Activated naive CD8-positive, alpha-beta T cell treated with anti-CD3 and anti-CD28 coated beads for 36 hours (primary cell): ENCODE measurements at regions not wholly inside any gene's neighbourhood (a gene's known extent, or its start where the extent isn't known, plus 50 kb on each side); places are given as distances from the start of the nearest gene placed in this dataset.

Source experiments
- DNase-seq: peaks from one replicate; pipeline ENCODE4 v3.0.0; 2021
- H3K27ac Mint-ChIP-seq: one replicate; pipeline ENCODE4 v1.8.0; 2022; ENCODE audit warnings: mild to moderate bottlenecking, moderate library complexity, mixed read lengths
- H3K27me3 Mint-ChIP-seq: one replicate; pipeline ENCODE4 v1.8.0; 2022; ENCODE audit warnings: mild to moderate bottlenecking, mixed read lengths
- H3K36me3 Mint-ChIP-seq: one replicate; pipeline ENCODE4 v1.8.0; 2021; ENCODE audit warnings: mild to moderate bottlenecking, mixed read lengths
- H3K4me1 Mint-ChIP-seq: one replicate; pipeline ENCODE4 v1.8.0; 2021; ENCODE audit warnings: mixed read lengths
- H3K4me3 Mint-ChIP-seq: one replicate; pipeline ENCODE4 v1.8.0; 2022; ENCODE audit warnings: mild to moderate bottlenecking, moderate library complexity, mixed read lengths
- H3K9me3 Mint-ChIP-seq: one replicate; pipeline ENCODE4 v1.8.0; 2022; ENCODE audit warnings: mixed read lengths

GRCh38 chr6:118761645-118762044, 110.3 kb upstream of the CEP85L start:
- Mint-ChIP-seq H3K9me3 (peaks cover 3% of the 10 kb centered on the region), H3K4me1 (peaks cover 34% of the 10 kb centered on the region), H3K36me3 (peaks cover 3% of the 10 kb centered on the region)

GRCh38 chr6:118758946-118759345, 107.6 kb upstream of the CEP85L start:
- H3K4me1 Mint-ChIP-seq = peaks cover 45% of the 10 kb centered on the region
- H3K27me3 Mint-ChIP-seq = no peaks in the 10 kb centered on the region
- peaks cover 3% of the 10 kb centered on the region for H3K9me3 Mint-ChIP-seq
- H3K27ac Mint-ChIP-seq = no peak overlapping the region
- DNase-seq = no peak
- H3K36me3 Mint-ChIP-seq = peaks cover 3% of the 10 kb centered on the region
- H3K4me3 Mint-ChIP-seq = no peak overlapping the region

More at GRCh38 chr6:118761645-118762044, 110.3 kb upstream of the CEP85L start:
- H3K27me3 Mint-ChIP-seq = no peaks in the 10 kb centered on the region
- no peak overlapping the region for H3K4me3 Mint-ChIP-seq
- DNase-seq = no peak
- no peak overlapping the region for H3K27ac Mint-ChIP-seq

- Mint-ChIP-seq H3K27me3 (no peaks in the 10 kb centered on the region), H3K36me3 (peaks cover 5% of the 10 kb centered on the region), H3K27ac (peak overlapping the region; percentile 93), H3K4me1 (peaks cover 43% of the 10 kb centered on the region), H3K4me3 (peak overlapping the region; percentile 50), H3K9me3 (peaks cover 8% of the 10 kb centered on the region)
- peak; percentile 51 for DNase-seq
These were observed 104.7 kb upstream of the CEP85L start for GRCh38 chr6:118755941-118756646.

GRCh38 chr6:118752803-118753202, 101.4 kb upstream of the CEP85L start:
- peaks cover 48% of the 10 kb centered on the region for H3K4me1 Mint-ChIP-seq
- H3K4me3 Mint-ChIP-seq = no peak overlapping the region
- peaks cover 6% of the 10 kb centered on the region for H3K36me3 Mint-ChIP-seq
- peaks cover 8% of the 10 kb centered on the region for H3K9me3 Mint-ChIP-seq
- DNase-seq = no peak
- no peaks in the 10 kb centered on the region for H3K27me3 Mint-ChIP-seq
- no peak overlapping the region for H3K27ac Mint-ChIP-seq

- peaks cover 5% of the 10 kb centered on the region for H3K9me3 Mint-ChIP-seq
- H3K4me3 Mint-ChIP-seq = no peak overlapping the region
- no peak for DNase-seq
- peaks cover 42% of the 10 kb centered on the region for H3K4me1 Mint-ChIP-seq
- no peaks in the 10 kb centered on the region for H3K27me3 Mint-ChIP-seq
- peaks cover 3% of the 10 kb centered on the region for H3K36me3 Mint-ChIP-seq
- H3K27ac Mint-ChIP-seq = no peak overlapping the region
These were observed 99.7 kb upstream of the CEP85L start for GRCh38 chr6:118751072-118751471.

- no peaks in the 10 kb centered on the region for H3K27me3 Mint-ChIP-seq
- peaks cover 5% of the 10 kb centered on the region for H3K9me3 Mint-ChIP-seq
- peaks cover 36% of the 10 kb centered on the region for H3K4me1 Mint-ChIP-seq
- H3K27ac Mint-ChIP-seq = no peak overlapping the region
- H3K4me3 Mint-ChIP-seq = no peak overlapping the region
- DNase-seq = no peak
- peaks cover 3% of the 10 kb centered on the region for H3K36me3 Mint-ChIP-seq
These were observed 98.8 kb upstream of the CEP85L start for GRCh38 chr6:118750143-118750542.

- DNase-seq = no peak
- H3K4me3 Mint-ChIP-seq = no peak overlapping the region
- H3K4me1 Mint-ChIP-seq = peaks cover 33% of the 10 kb centered on the region
- H3K9me3 Mint-ChIP-seq = peaks cover 5% of the 10 kb centered on the region
- H3K27me3 Mint-ChIP-seq = no peaks in the 10 kb centered on the region
- peak overlapping the region; percentile 53 for H3K27ac Mint-ChIP-seq
- H3K36me3 Mint-ChIP-seq = peaks cover 3% of the 10 kb centered on the region
These were observed 97.1 kb upstream of the CEP85L start for GRCh38 chr6:118748311-118749062.

- H3K36me3 Mint-ChIP-seq = peaks cover 3% of the 10 kb centered on the region
- DNase-seq = no peak
- H3K9me3 Mint-ChIP-seq = peaks cover 3% of the 10 kb centered on the region
- peaks cover 33% of the 10 kb centered on the region for H3K4me1 Mint-ChIP-seq
- H3K27ac Mint-ChIP-seq = no peak overlapping the region
- H3K27me3 Mint-ChIP-seq = no peaks in the 10 kb centered on the region
- no peak overlapping the region for H3K4me3 Mint-ChIP-seq
These were observed 95.4 kb upstream of the CEP85L start for GRCh38 chr6:118746825-118747174.

- Mint-ChIP-seq H3K4me1 (peaks cover 33% of the 10 kb centered on the region), H3K4me3 (no peak overlapping the region), H3K9me3 (peaks cover 2% of the 10 kb centered on the region), H3K27me3 (no peaks in the 10 kb centered on the region), H3K36me3 (peaks cover 3% of the 10 kb centered on the region), H3K27ac (no peak overlapping the region)
- no peak for DNase-seq
These were observed 94.9 kb upstream of the CEP85L start for GRCh38 chr6:118746145-118746824.

- DNase-seq = no peak
- Mint-ChIP-seq H3K27ac (no peak overlapping the region), H3K36me3 (no peaks in the 10 kb centered on the region), H3K4me3 (no peak overlapping the region), H3K9me3 (no peaks in the 10 kb centered on the region), H3K27me3 (no peaks in the 10 kb centered on the region), H3K4me1 (peaks cover 32% of the 10 kb centered on the region)
These were observed 93.8 kb upstream of the CEP85L start for GRCh38 chr6:118745156-118745555.

GRCh38 chr6:118744261-118744941, 93.0 kb upstream of the CEP85L start:
- no peak overlapping the region for H3K27ac Mint-ChIP-seq

GRCh38 chr6:118743746-118744145, 92.4 kb upstream of the CEP85L start:
- DNase-seq = no peak
- Mint-ChIP-seq H3K36me3 (no peaks in the 10 kb centered on the region), H3K27me3 (no peaks in the 10 kb centered on the region), H3K27ac (no peak overlapping the region), H3K4me1 (peaks cover 32% of the 10 kb centered on the region), H3K9me3 (no peaks in the 10 kb centered on the region), H3K4me3 (no peak overlapping the region)

More at GRCh38 chr6:118744261-118744941, 93.0 kb upstream of the CEP85L start:
- DNase-seq = no peak
- Mint-ChIP-seq H3K4me3 (no peak overlapping the region), H3K27me3 (no peaks in the 10 kb centered on the region), H3K36me3 (no peaks in the 10 kb centered on the region), H3K4me1 (peaks cover 32% of the 10 kb centered on the region), H3K9me3 (no peaks in the 10 kb centered on the region)

- Mint-ChIP-seq H3K27me3 (no peaks in the 10 kb centered on the region), H3K27ac (no peak overlapping the region), H3K9me3 (peaks cover 1% of the 10 kb centered on the region), H3K4me3 (no peak overlapping the region), H3K36me3 (peaks cover 4% of the 10 kb centered on the region), H3K4me1 (peaks cover 30% of the 10 kb centered on the region)
- DNase-seq = no peak
These were observed 89.0 kb upstream of the CEP85L start for GRCh38 chr6:118740372-118740771.

- H3K36me3 Mint-ChIP-seq = peaks cover 4% of the 10 kb centered on the region
- H3K9me3 Mint-ChIP-seq = peaks cover 1% of the 10 kb centered on the region
- H3K27ac Mint-ChIP-seq = no peak overlapping the region
- H3K4me3 Mint-ChIP-seq = no peak overlapping the region
- H3K27me3 Mint-ChIP-seq = no peaks in the 10 kb centered on the region
- peaks cover 34% of the 10 kb centered on the region for H3K4me1 Mint-ChIP-seq
- DNase-seq = no peak
These were observed 88.4 kb upstream of the CEP85L start for GRCh38 chr6:118739696-118740353.
